ENCODE measurements at regions not wholly inside any gene's neighbourhood (a gene's known extent, or its start where the extent isn't known, plus 50 kb on each side); places are given as distances from the start of the nearest gene placed in this dataset.

DNA sequence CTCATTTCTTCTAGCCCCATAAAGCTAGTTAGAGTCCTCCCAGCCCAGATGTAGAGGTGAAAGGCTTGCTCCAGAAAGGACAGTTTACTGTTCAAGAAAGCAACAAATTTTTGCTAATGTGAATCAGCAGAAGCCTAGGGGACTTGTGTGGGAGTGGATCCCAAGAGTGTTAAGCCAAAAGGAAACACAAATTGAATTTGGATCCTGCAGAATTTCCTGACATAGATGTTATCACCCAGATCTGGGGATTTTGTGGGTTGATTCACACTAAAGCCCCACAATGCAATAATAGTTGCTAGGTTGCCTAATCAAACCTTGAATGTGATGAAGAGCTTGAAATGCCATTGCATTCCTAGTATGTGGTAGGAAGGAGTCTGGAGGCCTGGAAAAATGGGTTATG is 135.2 kb upstream of the HS3ST3A1 start:
- no peak for DNase-seq (ENCODE audit: low read depth, low spot score)

DNA sequence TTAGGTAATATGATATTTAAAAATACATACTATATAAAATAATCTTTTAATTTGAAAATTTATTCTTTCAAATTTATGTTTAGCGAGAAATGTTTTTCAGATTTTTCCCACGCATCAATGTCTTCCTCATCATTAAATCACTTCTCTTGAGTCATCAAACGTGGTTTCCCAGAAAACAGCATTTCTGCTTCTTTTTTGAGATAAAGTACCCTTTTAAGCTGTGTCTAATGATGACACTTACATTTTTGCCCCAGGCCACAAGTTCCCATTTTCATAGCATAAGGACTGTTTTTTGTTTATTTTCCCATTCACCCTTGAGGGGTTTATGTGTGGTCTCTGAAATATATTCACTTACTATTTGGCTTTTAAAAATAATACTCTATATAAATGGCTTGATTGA is 139.0 kb upstream of the HS3ST3A1 start:
- DNase-seq (ENCODE audit: low read depth, low spot score): no peak

DNA sequence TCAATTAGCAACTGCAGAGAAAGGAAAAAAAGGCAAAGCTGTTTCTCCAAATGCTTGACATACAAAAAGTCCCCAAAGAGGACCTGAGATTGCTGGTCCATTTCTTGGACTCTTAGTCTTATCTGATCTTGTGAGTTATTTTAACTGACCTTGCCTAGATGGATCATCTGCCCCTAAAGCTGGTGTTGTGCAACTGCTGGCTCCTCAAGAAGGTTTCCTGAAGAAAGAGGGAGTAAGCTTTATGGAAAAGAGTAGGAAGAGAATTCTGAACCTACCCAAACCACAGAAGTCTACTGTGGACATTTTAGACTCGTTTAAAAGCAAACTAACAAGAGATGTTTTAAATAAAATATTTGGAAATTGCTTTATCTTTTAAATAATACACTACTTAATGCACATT is 140.0 kb upstream of the HS3ST3A1 start:
- no peak for DNase-seq (ENCODE audit: low read depth, low spot score)

DNA sequence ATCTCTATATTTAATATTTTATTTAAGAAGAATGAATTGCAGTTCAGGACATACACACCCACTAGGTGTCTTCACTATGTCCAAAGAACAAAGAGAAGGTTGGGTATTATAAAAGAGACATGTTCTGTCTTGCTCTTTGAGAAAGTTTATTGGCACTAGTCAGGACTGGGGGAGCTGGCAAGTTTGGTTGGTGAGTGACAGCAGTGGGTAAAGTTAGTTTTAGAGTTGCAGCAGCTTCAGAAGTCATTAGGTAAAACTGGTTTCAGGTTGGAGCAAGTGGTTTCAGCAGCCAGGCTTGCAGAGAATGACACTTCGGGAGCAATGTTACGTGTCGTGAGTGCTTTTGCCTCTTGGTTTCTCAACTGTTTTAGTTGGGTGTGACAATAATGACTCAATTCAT is 142.2 kb upstream of the HS3ST3A1 start:
- DNase-seq (ENCODE audit: low read depth, low spot score): no peak

DNA sequence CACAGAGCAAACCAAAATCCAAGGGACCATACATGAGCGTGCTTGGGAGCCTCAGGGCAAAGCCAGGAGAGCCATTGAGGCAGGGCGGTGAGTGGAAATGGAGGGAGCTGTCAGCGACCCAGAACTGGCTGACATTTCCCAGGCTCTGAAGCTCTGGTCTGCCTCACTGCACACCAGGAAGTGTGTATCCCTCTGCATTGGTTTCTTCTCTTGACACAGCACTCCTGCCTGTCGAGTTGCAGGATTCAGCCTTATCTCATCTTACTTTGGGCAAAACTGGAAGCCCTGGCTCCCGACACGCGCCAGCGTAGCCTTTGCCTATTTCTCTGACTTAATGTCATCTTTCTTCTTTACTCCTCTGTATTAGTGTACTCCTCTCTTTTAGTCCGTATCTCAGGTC is 144.7 kb upstream of the HS3ST3A1 start:
- DNase-seq (ENCODE audit: low read depth, low spot score): peak; percentile 84

DNA sequence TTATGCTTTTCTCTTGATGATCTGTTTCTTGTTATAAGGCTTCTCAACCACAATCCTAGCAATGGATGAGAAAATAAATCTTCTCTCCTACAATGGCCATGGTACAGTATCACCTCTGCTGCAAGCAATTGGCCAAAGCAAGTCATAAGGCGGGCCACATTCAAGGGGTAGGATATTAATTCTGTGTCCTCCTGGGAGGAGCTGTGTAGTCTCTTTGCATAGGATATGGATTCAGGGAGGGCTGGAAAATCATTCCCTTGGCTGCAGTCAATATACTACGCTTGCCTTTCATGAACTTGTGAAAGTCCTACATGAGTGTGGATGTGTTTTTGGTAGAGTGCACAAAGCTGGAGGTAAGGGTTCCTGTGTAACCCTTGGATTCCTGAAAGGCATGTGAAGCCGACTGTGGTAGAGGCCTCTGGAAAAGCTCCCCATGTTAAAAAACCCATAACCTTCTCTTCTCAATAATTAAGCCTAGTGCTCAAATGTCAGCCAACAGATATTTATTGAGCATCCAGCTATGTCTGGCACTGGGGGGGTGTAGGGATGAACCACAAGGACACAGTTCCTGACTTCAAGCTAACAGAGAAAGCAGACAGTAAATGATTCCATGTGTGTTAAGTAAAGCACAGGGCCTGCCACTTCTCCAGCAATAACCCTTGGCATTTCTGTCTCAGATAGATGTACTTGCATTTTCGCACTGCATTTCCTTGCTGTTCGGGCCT is 147.6 kb upstream of the HS3ST3A1 start:
- DNase-seq (ENCODE audit: low read depth, low spot score): no peak

DNA sequence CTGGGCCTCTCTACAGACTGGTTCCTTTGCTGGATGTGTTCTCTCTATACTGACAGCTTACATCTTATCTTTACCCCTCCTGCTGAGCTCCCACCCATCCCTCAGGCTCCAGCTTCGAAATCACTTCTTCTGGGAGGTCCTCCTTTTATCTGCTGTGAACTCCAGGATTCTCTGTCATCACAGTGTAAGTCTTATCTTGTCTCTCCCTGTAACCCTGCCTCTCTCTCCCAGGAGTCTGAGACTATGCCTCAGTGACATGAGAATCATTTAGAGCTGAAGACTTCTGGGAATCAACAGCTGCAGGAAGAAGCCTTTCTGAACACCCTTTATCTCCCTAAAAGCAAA is 148.1 kb upstream of the HS3ST3A1 start:
- DNase-seq (ENCODE audit: low read depth, low spot score): peak; percentile 83

DNA sequence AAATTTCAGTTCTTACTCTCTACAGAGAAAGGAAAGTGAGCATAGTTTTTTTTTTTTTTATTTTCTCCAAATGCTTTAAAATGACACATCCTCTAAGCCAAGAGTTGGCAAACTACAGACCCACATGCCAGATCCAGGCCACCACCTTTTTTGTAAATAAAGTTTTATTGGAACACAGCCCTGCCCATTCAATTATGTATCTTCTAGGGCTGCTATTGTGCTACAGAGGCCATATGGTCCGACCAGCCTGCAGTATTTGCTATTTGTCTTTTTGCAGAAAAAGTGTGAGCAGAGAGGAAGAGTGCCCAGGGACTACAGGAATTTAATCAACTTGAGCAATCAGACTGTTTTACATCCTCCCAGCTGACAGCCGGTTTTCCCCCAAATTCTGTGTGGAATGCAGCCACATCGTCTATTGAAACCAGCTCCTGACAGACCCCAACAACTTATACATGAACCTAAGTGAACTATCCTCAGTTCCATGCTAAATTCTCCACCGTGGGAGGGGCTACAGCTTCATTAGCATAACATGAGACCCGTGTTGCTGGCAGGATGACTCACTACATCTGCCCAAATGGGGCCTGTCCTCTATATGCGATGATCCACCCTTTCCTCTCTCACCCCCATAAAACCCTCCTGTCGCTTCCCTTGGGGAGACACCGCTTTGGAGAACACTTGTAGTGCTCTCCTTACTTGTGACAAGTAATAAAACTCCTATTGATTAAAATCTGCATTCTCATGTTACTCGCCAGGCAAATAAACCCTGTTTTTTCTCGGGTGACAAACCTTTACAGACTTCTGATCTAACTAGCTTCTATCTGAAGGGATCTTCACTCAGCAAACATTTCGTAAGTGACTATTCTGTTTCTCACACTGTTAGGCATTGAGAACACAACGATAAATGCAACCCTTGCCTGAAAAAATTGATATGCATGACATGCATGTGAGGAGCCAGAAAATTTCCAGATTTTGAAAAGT is 149.4 kb upstream of the HS3ST3A1 start:
- peak; percentile 79 for DNase-seq (ENCODE audit: low read depth, low spot score)

DNA sequence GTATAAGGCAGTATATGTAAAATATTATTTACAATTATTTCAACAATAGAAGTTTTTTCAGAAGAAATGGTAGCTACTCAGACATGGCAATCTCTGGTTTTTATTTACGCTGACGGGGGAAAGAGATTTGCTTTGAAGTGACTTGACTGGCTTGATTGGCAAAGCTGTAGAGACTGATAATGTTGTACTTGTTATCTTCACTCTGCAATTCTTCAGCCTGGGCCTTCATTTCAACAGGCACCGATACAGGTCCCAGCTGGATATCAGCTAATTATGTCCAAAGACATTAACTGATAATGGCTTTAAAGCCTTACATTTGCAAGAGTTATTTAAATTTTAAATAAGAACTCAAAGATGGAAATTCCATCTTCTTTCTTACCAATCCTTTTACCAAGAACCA is 151.4 kb upstream of the HS3ST3A1 start:
- no peak for DNase-seq (ENCODE audit: low read depth, low spot score)

DNA sequence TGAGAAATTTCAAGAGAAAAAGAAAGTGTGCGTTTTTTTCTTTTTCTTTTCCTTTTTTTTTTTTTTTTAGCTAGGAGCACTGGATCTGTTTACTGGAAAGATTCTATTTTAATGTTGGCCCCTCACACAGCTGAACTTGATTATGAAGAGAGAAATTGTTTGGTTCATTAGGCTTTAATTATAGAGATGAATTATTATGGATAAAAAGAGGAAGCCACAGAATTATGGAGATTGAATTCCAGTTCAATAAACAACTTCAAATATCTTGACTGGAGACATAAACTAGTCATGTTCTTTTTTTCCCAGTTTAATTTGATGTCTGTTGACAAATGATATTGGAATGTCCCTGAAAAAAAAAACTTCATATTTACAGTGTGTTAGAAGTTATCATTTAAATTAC is 152.0 kb upstream of the HS3ST3A1 start:
- no peak for DNase-seq (ENCODE audit: low read depth, low spot score)

DNA sequence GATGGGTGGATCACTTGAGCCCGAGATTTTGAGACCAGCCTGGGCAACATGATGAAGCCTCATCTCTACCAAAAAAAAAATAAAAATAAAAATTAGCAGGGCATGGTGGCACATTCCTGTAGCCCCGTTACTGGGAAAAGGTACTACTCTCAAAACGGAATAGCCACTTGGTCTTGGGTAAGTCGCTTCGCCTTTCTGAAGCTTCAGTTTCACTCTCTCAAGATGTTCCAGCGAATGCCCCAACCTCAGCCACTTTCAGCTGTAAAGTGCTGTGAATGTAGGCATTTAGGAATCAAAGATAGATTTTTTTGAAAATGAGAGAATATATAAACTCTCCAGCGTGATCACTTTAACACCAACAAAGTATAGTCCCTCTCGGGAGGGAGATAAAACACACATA is 154.1 kb upstream of the HS3ST3A1 start:
- no peak for DNase-seq (ENCODE audit: low read depth, low spot score)

DNA sequence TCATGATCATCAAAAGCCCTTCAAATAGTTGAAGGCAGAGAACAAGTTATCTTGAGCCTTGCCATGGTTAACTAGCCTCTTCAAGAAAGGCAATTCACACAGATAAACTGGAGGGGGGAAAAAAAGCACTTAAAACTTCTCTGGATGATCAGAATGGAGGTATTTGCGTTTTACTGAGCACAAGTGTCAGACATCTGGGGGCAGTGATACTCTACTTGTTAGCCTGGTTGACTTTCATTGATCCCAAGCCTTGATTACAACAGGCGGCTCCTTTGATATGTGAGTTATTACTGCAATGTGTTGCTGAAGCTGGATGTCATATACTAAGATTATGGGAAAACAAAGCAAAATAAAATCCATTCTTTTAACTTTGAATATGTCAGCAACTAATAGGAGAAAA is 155.0 kb upstream of the HS3ST3A1 start:
- DNase-seq (ENCODE audit: low read depth, low spot score): no peak

DNA sequence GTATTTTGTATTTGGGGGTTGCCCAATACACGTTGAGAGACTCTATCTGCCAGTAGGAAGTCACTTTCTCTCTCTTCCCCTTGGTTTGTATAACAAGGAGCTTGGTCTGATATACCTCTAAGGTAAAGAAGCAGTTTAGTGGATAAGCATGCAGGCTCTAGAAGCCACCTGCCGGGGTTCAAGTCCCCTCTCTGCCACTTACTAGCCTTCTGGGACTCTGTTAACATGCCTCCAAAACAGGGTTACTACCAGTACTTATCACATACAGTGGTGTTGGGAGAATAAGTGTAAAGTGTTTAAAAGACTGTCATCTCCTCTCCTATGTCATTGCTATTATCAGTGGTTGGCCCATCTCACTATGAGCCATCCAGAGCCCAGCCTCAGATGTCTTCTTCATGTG is 156.1 kb upstream of the HS3ST3A1 start:
- DNase-seq (ENCODE audit: low read depth, low spot score): no peak

DNA sequence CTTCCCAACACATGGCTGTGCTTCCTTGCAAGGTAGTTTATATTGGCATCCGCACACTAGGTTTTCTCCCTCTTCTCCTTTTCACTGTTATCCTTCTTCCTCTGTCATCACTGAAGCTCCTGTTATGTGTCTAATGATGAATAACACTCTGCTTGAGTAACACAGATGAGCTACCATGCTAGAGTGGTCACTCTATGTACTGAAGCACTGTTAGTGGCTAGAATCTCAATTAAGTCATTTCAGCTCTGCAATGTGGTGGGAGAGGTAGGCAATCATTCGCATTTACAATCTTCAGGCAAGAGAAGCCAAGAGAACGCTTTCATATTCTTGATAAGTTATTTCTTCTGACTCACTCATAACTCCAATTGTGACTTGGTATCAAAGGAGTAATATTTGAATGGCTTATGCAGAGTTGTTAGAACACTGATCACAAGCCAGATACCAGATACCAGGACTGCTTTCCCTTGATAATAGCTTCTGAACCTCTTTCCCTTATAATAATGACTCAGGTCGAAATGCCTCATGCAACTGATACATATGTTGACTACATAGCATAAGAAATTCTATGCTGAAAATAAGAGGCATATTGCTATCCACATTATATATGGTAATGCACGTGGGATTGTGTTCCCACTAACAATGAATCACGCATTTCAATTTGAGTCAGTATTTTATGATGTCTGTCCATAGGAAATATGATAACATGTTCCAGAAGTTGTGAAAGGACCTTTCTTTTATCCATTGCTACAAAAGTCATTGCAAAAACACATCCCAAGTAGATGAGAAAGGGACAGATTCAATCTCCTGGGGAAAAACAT is 158.0 kb upstream of the HS3ST3A1 start:
- no peak for DNase-seq (ENCODE audit: low read depth, low spot score)

DNA sequence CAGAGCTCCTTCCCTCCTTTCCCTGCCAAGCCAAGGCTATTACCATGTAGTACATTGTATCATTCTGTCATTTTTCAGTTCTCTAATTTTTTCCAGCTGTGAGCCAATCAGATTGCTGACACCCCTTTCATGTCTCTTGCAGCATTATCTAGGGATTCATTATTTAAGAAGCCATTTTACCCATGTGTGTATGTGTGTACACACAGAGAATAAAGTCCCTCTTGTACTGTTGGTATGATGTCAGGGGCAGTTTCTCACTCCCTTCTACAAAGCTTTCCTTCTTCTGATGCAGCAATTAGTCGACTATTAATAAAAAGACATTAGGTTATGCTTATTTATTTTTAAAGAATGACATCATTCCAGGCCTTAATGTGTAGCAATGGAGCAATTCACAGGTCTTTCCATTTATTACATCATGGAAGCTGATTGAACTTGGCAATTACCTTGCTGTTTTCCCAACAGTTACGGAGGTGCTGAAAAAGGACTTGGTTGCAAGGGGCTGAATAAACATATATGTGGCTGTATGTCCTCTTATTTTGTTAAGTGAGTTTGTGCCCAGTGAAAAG is 159.4 kb upstream of the HS3ST3A1 start:
- no peak for DNase-seq (ENCODE audit: low read depth, low spot score)

DNA sequence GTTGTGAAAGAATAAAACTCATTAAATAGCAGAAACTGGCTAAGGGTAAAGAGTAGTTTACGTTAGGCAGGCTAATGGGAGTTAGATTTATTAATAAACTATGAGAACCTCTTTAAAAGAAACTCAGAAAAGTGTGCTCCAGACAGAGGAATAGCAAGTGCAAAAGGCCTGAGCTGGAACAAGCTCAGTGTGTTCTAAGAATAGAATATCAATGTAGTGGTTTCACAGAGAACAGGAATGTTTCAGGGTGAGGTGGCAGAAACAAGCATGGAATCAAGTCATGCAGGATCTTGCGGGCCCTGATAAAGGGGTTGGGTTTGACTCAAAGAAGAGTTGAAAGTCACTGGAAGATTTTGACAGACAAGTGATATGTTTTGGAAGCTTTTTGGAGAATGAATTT is 164.0 kb upstream of the HS3ST3A1 start:
- no peak for DNase-seq (ENCODE audit: low read depth, low spot score)

DNA sequence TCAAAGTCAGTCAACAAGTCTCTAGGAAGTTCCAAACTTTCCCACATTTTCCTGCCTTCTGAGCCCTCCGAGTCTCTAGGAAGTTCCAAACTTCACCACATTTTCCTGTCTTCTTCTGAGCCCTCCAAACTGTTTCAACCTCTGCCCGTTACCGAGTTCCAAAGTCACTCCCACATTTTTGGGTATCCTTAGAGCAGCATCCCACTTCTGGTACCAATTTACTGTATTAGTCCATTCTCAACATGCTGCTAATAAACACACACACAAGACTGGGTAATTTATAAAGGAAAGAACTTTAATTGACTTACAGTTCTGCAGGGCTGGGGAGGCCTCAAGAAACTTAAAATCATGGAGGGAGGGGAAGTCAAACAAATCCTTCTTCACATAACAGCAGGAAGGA is 169.0 kb upstream of the HS3ST3A1 start:
- no peak for DNase-seq (ENCODE audit: low read depth, low spot score)

DNA sequence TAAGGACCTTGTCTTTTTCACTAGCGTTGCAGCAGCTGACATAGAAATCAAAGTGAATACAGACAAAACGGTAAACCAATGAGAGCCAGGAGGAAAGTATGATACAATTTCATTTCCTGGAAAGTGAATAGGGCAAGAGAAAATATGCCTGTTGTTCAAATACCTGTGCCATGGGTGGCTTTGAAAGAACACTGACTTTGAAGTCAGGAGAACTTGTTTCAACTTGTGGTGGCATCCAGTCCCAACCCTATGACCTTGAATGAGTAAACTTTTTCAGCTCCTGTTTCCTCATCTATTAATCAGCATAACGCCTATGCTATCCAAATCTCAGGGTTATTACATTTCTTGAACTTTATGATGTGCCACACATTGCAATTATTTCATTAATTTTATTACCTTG is 173.7 kb upstream of the HS3ST3A1 start:
- no peak for DNase-seq (ENCODE audit: low read depth, low spot score)

DNA sequence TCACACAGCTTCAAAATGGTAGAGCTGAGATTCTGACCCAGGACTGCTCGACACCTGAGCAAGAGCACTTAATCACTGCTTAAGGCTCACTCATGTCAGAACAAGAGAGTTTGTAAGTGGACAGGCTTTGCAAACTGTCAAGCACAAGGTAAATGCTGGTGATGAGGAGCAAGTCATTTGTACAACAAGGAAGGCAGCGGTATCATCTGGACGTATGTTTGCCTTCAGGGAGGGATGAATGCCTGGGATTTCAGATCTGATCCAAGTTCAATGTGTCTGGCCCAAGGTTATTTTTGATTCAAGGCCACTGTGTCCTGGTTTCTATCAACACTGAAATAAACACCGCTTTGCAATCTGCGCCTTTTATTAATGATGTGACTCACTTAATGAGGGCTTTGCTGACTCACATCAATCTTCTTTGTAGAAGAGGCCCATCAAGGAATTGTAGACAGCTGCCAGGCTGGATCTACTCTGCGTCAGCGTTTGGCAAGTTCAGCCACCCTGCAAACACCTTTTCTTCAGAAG is 174.4 kb upstream of the HS3ST3A1 start:
- DNase-seq (ENCODE audit: low read depth, low spot score): no peak

DNA sequence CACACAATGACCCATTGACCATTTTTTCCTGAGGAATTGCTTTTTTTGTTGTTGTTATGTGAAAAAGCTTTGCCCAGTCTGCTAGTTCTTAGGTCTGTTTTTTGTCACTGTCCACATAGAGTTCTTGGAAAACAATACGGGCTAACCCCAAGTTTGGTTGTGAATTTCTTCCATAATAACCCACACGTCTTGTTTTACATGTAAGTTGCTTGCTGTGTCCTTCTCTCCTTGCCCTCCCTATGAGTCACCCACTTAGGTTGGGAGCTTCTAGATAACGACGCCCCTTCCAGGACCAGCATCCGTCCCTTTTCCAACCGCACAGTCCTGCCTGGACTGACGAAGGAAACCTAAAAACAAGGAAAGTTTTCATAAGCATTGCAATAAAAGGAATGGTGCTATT is 175.3 kb upstream of the HS3ST3A1 start:
- no peak for DNase-seq (ENCODE audit: low read depth, low spot score)

DNA sequence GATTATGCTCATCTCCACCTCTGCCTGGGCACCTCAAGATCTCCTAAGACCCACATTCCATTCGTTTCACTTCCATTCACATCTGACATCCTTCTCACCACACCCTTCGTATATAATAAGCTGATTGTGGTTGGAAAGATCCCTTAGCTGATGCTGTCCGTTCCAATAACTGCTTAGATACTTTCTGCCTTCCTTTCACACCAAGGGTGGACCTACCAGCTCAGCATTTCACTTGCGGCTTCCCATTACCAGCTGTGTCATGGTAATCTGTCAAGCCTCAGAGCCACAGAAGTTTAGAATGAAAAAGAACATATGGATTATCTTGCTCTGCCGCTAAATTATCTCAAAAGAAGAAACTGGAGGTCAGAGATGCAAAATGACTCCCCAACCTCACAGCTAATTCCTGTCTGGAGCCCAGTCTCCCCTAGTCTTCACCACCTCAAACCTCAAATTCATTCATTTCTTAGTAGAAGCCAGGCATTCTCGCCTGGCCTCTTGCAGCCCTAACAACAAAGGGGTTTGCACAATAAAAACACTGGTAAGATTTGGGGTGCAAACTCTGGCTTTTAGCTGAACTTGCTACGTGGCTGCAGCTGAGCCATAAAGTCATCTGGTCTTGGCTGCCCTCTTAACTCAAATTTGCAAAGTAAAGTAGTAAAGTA is 182.8 kb upstream of the HS3ST3A1 start:
- no peak for DNase-seq (ENCODE audit: low read depth, low spot score)
